ENCODE measurements at regions not wholly inside any gene's neighbourhood (a gene's known extent, or its start where the extent isn't known, plus 50 kb on each side); places are given as distances from the start of the nearest gene placed in this dataset.
A peak's percentile ranks its signal among the peaks of the same experiment; 100 is the strongest.

GRCh38 chr1:207971331-207972219 lies 60.6 kb upstream of the CD34 start:
- DNase-seq = no peak

- DNase-seq = no peak
Measured at GRCh38 chr1:207970329-207971233, 59.7 kb upstream of the CD34 start.

DNA sequence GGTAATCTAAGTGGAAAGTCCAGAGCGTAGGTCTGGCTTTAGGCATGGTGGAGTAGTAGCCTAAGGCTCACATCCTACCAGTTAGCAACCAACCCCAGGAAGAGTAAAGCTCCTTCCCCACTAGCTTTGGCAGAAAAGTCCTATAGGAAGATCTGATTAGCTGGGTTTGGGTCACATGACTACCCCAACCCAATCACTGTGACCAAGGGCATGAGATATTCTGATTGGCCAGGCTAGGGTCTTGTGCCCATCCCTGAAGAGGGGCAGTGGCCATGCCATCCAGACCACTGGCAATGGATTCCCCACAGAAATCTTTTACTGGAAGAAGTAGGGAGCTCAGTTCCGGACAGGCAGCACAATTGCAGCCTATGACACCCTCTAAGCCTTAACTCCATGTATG lies 58.6 kb upstream of the CD34 start:
- no peak for DNase-seq

DNA sequence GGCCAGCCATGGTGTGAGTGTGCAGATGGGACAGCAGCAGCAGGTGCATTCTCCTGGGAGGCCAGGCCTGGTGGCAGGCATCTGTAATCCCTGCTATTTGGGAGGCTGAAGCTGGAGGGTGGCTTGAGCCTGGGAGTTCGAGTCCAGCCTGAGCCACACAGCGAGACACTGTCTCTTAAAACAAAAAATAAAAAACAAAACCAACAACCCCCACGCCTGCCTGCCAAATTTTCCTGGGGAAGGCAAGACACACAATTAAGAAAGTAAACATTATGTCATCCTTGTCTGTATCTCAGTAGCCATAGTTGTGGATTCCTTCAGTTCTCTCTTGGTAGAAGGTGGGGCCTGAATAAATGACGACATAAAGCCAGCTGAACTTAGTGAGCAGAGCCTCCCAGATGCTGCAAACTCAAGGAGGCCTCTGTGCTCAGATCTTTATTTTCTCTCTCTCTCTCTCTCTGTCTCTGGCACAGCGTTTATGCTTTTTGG lies 57.6 kb upstream of the CD34 start:
- DNase-seq = no peak

GRCh38 chr1:207967703-207968102 lies 56.8 kb upstream of the CD34 start:
- DNase-seq = no peak

DNA sequence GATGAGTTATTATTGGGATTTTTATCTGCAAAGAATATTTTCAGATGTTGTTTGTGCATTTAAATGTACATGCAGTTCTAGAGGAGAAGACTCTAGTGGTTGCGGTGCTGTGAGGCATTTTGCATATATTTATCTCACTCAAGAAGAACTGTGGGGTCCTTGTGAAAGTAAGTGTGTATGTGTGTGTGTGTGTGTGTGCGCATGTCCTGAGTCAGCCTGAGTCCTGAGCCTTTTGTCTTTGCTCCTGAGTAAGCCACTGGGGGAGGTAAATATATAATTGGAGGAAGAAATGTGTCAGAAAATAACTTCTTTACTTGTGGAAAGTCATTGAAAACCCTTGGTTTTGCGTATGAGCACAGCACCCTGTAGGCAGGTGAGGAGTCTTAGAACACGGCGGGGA lies 55.6 kb upstream of the CD34 start:
- DNase-seq = no peak

- no peak for DNase-seq
Measured at GRCh38 chr1:207965392-207966387, 54.8 kb upstream of the CD34 start.

DNA sequence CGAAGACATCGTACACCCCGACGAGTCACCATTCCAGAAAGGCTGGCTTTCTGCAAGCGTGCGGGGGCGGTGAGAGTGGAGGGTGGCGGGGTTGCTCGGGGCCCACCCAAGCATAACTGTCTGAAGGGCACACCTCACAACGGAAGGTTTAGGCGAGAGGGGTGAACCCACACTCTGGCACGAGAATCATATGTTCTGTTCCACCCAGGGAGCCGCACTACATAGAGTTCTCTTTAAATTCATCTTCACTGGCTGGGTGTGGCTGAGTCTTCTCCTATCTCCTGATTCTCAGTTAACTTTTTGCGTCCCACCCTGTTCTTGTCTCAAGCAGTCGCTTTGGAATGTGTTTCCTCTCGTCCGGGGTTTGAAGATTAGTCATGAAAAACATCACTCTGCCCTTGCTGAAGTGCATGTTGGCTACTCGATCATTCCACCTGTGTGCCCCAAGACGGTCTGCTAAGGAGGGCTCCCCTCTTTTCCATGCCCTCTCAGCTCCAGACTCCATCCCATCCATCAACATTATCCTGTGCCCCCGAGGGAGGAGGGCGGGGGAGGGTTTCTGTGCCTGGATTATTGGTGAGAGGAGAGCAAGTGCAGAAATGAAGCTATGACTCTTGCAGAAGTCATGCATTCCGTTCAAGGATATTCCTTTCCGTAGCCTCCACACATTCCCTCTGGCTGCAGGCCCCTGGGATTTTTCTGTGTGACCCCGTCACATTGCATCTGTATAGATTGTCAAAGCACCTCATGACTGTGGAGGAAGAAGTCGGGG lies 53.5 kb upstream of the CD34 start:
- no peak for DNase-seq

DNA sequence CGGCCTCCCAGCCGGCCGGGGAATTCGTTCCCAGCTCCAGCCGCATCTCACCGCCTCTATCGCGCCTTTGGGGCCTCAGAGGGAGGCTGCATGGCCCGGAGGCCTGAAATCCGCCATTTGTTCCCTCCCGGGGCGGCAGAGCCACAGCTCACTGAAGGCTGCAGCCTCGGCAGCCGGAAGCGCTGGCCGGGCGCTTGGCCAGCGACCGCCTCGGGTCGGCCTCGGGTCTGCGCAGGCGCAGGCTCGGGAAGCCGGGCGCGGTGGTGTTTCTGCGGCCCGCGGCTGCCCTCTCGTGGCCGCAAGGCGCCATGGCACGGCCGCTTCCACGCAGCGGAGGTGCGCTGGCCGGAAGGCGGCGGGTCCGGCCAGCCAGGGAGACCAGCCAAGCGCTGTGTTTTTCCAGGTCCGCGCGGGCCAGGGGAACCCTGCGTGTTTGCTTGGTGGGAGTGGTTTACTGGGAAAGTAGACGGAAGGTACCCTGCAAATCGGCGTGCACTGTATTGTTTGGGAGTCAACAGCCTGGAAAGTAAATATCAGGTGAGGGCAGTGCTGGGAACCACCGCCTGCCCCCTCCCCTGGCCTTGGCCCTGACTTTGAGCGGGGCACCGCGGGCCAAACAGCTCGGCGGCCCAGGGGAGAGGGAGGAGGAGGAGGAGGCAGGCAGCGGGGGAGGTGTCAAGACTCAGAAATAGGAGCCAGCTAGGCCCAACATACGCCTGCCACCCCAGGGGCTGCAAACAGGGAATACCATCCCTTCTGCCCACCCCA lies 52.7 kb upstream of the CD34 start:
- DNase-seq = peak; percentile 83

DNA sequence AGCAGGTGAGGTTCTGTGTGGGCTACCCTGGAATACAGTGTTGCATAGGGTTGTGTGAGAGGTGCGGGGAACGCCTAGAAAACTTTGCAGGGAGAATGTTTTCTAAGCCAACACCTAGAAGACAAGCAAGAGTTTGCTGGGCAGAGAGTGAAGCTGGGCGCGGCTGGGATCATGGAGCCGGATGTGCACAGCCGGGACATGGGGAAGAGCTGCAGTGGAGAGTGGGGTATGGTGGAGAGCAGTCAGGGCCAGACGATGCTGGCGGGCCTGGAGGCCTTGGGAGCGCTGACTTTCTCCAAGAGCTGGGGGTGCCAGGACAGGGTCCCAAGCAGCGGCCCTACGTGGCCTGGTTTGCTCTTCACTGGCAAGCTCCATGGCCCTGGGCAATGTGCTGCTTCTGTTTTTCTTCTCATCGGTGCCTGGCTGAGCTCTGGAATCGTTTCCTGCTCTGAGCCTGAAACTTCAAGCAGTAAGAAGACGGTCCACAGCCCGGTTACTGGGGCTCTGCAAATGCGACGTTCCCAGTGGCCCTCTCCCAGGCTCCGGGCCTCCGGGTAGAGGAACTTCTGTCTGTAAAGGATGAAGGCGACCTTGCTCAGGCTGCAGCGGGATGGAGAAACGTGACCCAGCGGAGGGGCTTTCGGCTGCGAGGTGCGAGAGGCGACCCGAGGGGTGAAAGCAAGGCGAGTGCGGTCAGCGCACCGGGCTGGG lies 51.9 kb upstream of the CD34 start:
- no peak for DNase-seq
